Stimulated activated CD8-positive, alpha-beta memory T cell treated with anti-CD3 and anti-CD28 coated beads, Interleukin-15, amount 100 ng/mL, for 48 hours (primary cell): ENCODE measurements at regions not wholly inside any gene's neighbourhood (a gene's known extent, or its start where the extent isn't known, plus 50 kb on each side); places are given as distances from the start of the nearest gene placed in this dataset.

Source experiments
- DNase-seq, 2 donors: peaks; one replicate each; pipeline ENCODE4 v3.0.0-alpha.2; 2020; ENCODE audit warnings: low read depth in 2 of 2

DNA sequence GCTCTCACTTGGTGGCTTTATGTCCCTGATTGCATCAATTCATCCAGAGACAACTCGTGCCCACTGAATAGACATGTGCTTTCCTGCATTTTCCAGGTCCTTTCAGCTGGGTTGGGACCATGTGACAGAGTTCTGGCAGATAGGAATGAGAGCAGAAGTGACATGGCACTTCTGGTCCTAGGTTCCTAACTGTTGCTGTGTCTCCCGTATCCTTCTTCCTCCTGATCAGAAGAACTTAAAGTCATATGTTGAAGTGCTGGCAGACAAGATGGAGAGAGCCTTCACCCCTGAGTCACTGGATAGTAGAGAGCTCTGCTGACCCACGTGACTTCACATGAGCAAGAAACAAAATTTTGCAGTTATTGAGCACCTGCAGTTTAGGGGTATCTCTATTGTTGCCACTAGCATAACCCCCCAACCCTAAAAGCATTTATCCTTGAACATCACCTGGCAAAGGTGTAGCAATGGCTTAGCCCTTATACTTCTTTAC, 80.0 kb downstream of the NREP start:
- DNase-seq: no peak

DNA sequence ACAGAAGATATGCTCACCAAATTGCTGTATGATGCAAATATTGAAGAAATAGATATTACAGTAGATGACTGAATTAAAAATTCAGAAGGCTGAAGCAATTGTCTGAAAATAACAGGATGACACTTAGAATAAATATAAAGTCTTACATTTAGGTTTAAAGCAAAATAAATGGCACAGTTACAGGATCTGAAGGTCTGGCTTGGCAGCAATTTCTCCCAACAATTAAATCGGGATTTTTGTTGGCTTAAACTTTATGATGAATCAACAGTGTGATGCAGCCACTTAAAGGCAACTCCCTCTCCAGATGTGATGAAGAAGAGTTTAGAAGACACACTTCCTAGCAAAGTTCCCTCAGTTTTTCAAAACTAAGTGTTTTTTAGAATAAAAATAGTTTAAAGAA, 80.5 kb downstream of the NREP start:
- DNase-seq: no peak

GRCh38 chr5:111675201-111675934, 81.6 kb downstream of the NREP start:
- no peak for DNase-seq

GRCh38 chr5:111673891-111674626, 82.9 kb downstream of the NREP start:
- DNase-seq: no peak

GRCh38 chr5:111672099-111672498, 84.9 kb downstream of the NREP start:
- no peak for DNase-seq

GRCh38 chr5:111670826-111671492, 86.0 kb downstream of the NREP start:
- no peak for DNase-seq

DNA sequence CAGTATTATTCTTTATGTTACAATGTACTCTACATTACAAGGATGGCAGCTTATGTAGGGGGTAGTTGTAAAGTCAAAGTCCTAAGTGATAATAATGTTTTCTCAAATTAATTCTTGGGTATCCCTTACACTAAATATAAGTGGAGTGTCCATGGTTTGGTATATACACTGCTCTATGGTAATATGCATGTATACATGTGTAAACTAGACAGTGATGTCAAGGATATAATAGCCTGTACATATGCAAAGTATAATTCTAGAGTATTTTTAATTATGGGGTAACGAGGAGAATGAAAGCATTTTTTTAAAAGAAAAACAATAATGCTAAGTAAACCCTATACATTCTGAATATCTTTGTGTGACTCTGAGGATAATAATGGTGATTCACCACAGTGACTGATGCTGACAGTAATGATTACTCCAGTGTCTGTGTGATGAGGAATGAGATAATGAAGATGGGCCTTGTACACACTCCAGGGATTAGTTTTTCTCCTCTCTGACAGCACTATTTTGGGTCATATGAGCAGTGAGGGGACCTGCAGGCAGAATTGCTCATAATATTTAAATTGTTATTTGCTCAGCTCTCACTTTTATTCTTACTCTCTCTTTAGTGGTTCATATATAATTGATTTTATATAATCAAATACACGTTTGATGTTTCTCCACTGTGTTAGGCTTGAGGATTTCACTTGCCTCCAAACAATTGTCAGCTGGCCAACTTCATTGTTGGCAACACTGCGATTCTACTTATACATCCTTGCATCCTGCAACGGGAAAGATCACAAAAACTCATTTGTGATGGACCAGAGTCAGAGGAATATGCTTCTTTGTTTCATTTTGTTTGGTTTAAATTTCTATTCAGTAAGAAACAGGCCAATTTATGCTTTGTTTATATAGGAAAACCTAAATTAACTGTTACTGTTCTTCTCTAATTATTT, 88.2 kb downstream of the NREP start:
- no peak for DNase-seq

- DNase-seq: no peak
Observed at GRCh38 chr5:111667128-111667736, 89.8 kb downstream of the NREP start.

DNA sequence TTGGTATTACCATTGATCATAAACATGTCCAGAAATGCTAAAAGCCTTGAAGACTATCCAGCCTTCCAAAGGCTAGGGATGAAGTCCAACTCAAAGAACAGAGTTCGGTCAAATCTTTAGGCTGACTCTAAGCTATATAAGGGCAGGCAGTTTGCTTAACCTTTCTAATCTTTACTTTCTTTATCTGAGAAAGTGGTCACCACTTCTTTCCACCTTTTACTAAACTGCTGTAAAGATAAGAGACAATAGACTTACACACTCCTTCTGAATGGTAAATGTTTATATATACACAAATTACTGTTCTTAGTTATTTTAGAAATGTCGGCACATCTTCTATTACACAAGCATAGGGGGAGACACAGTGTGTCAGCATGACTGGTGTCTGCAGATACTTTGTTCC, 100.4 kb downstream of the NREP start:
- DNase-seq: no peak

- DNase-seq: no peak
Observed at GRCh38 chr5:111655169-111655924, 101.6 kb downstream of the NREP start.

- no peak for DNase-seq
Observed at GRCh38 chr5:111653408-111653807, 103.6 kb downstream of the NREP start.

- no peak for DNase-seq
Observed at GRCh38 chr5:111649516-111649915, 107.5 kb downstream of the NREP start.

DNA sequence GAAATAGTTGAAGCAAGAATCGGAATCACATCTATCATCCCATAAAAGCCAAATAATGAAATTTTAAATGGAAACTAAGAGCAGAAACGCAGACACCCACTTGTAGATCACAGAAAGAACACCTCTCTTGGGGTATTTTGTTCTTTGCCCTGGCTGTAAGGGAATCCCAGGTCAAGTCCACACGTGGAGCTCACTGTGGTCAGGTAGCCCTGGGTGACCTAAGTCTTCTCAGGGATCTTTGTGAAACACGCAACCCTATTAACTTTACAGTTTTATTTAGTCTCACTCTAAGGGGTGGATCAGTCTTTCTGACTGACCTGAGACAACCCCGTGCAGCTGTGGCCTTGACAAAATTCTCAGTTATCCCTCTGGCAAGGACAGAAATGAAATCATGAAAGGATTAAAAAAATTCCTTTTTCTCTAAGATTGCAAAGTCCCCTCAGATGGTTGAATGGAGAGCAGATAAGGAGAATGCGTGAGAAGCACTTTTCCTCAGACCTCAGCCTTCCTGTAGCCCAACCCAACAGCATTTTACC, 111.6 kb downstream of the NREP start:
- no peak for DNase-seq

- DNase-seq: no peak
Observed at GRCh38 chr5:111643499-111643898, 113.5 kb downstream of the NREP start.

- DNase-seq: no peak
Observed at GRCh38 chr5:111641533-111642233, 115.3 kb downstream of the NREP start.

DNA sequence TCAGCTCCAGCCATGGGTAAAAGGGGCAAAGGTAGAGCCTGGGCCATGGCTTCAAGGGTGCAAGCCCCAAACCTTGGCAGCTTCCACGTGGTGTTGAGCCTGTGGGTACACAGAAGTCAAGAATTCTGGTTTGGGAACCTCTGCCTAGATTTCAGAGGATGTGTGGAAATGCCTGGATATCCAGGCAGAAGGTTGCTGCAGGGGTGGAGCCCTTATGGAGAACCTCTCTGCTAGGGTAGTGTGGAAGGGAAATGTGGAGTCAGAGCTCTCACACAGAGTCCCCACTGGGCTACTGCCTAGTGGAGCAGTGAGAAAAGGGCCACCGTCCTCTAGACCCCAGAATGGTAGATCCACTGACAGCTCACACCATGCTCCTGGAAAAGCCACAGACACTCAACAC, 117.1 kb downstream of the NREP start:
- no peak for DNase-seq

DNA sequence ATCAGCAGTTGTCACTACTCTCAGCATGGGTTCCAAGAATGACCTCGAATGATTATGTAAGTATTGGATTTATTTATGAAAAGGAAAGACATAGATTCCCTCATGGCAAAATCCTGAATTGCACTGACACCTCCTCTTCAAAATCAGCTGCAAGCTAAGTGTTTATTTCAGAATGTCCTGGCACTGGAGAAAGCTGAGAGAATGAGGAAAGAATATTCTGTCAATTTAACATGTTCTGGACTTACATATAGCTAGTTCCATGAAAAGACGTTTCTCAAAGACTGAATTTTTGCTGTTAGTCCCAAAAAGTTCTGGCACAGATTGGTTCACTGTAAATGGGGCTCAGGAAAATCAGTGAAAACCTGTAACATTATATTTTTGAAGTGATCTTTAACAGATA, 120.3 kb downstream of the NREP start:
- no peak for DNase-seq

- DNase-seq: no peak
Observed at GRCh38 chr5:111635916-111636570, 121.0 kb downstream of the NREP start.
